GM18951 (cell line): ENCODE measurements at regions not wholly inside any gene's neighbourhood (a gene's known extent, or its start where the extent isn't known, plus 50 kb on each side); places are given as distances from the start of the nearest gene placed in this dataset.

Source experiments
- POLR2A ChIP-seq: IDR thresholded peaks from 4 replicates; pipeline ENCODE4 v1.6.1; 2011; ENCODE audit warnings: mild to moderate bottlenecking; ENCODE audit not compliant: insufficient read length, insufficient read depth; ENCODE audit errors: extremely low read depth
- in situ Hi-C: fragments of 300-500 bp; cut with MboI; formaldehyde crosslinking; loops from one replicate; pipeline ENCODE4 v1.12.0; 2022; ENCODE audit warnings: low sequenced_read_pairs, mixed read lengths, inconsistent platforms; ENCODE audit not compliant: unreplicated experiment

GRCh38 chr11:95283146-95283545 is 52.1 kb upstream of the SESN3 start:
- no peak for TF ChIP-seq POLR2A
- in situ Hi-C loops = no loop called here

DNA sequence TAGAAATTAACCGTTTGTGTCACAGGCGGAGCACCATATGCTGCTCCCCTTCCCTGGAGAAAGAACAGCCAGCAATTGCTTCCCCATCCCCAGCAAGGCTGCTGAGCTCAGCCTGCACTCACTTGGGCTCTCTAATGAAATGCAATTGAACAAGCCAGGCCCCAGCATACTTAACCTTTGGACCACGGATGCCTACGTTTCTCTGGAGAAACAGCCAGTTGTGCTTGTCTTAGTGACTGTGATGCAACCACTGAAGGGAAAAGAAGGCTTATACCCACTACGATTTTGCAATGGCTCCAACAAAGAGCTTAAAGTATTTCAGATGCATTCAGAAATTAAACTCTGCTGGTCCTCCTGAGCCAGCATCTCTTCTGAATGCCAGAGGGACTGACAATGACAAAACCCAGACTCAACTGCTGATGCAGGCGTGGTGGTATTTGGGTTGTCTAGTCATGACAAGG is 51.3 kb upstream of the SESN3 start:
- TF ChIP-seq POLR2A = no peak
- in situ Hi-C loops = no loop called here
